Endothelial cell (in vitro differentiated cells): ENCODE measurements at regions not wholly inside any gene's neighbourhood (a gene's known extent, or its start where the extent isn't known, plus 50 kb on each side); places are given as distances from the start of the nearest gene placed in this dataset.

Experiments used
- DNase-seq: peaks from one replicate; pipeline ENCODE4 v3.0.0; 2021; ENCODE audit warnings: low spot score
- H3K27ac Mint-ChIP-seq: one replicate; pipeline ENCODE4 v1.8.0; 2021; ENCODE audit warnings: mixed read lengths, inconsistent platforms; ENCODE audit not compliant: unreplicated experiment
- H3K27me3 Mint-ChIP-seq: one replicate; pipeline ENCODE4 v1.8.0; 2021; ENCODE audit warnings: mild to moderate bottlenecking, moderate library complexity, mixed read lengths, inconsistent platforms; ENCODE audit not compliant: unreplicated experiment
- H3K36me3 Mint-ChIP-seq: one replicate; pipeline ENCODE4 v1.8.0; 2021; ENCODE audit warnings: mild to moderate bottlenecking, low read depth, mixed read lengths, inconsistent platforms; ENCODE audit not compliant: unreplicated experiment
- H3K4me1 Mint-ChIP-seq: one replicate; pipeline ENCODE4 v1.8.0; 2021; ENCODE audit warnings: mild to moderate bottlenecking, mixed read lengths, inconsistent platforms; ENCODE audit not compliant: unreplicated experiment
- H3K4me3 Mint-ChIP-seq: one replicate; pipeline ENCODE4 v1.8.0; 2021; ENCODE audit warnings: mild to moderate bottlenecking, mixed read lengths, inconsistent platforms; ENCODE audit not compliant: unreplicated experiment
- H3K9me3 Mint-ChIP-seq: one replicate; pipeline ENCODE4 v1.8.0; 2021; ENCODE audit warnings: mixed read lengths, inconsistent platforms; ENCODE audit not compliant: unreplicated experiment
- TF ChIP-seq, protein P1 (sequence below): fragments of 200-600 bp; sonication (generic); IDR thresholded peaks from one replicate; pipeline ENCODE4 v1.5.0; 2021; ENCODE audit warnings: antibody characterized with exemption; ENCODE audit not compliant: unreplicated experiment

DNA sequence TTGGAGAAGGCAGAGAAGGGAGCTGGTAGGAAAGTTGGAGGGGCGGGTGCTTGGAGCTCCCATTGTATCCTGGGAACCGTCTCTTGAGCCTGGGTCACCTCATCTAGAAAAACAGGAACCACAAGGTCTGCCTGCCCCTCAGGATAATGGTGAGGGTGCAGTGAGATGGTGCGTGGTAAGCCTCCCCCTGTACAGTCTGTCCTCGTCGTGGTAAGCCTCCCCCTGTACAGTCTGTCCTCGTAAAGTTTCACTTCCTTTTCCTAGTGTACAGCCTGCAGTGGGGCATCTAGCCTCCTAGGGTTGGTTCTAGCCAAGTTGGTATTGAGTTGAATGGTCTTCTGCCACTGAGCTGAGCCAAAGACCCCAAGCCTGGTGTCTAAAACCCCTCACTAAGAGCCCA is 66.5 kb upstream of the IGSF21 start:
- no peaks in the 10 kb centered on the region for H3K9me3 Mint-ChIP-seq
- no peaks in the 10 kb centered on the region for H3K27me3 Mint-ChIP-seq
- H3K27ac Mint-ChIP-seq = no peak overlapping the region
- no peak for DNase-seq
- H3K36me3 Mint-ChIP-seq = no peaks in the 10 kb centered on the region
- TF ChIP-seq, protein P1, sequence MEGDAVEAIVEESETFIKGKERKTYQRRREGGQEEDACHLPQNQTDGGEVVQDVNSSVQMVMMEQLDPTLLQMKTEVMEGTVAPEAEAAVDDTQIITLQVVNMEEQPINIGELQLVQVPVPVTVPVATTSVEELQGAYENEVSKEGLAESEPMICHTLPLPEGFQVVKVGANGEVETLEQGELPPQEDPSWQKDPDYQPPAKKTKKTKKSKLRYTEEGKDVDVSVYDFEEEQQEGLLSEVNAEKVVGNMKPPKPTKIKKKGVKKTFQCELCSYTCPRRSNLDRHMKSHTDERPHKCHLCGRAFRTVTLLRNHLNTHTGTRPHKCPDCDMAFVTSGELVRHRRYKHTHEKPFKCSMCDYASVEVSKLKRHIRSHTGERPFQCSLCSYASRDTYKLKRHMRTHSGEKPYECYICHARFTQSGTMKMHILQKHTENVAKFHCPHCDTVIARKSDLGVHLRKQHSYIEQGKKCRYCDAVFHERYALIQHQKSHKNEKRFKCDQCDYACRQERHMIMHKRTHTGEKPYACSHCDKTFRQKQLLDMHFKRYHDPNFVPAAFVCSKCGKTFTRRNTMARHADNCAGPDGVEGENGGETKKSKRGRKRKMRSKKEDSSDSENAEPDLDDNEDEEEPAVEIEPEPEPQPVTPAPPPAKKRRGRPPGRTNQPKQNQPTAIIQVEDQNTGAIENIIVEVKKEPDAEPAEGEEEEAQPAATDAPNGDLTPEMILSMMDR = no peak
- H3K4me3 Mint-ChIP-seq = no peak overlapping the region
- H3K4me1 Mint-ChIP-seq = no peaks in the 10 kb centered on the region

DNA sequence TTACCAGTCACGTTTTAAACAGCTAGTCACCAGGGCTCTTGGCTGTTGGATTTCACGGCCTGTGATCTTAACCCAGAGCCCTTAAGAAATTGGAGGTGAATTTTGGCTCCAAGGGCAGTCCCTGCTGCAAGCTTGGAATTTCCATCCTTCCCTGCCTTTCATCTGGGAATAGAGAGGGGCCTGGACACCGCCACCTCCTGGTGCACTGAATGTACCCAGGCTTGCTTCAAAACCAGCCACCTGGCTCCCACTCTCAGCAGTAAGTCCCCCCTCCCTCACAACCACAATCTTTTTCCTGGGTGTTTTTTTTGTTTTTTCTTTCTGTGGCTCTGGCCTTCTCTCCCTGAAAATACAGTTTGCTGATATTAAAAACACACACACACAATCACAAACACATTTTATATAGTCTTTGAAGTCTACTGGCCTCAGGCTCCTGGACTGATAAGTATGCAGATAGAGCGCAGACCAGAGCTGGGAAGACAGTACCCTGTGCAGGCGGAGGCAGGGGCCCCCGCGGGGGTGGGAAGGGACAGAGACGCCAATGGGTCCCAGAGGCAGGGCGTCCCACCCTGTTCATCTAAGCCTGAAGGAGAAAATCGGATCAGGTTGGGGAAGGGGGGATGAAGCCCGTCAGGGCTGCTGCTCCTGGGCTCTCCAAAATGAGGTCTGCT is 65.8 kb upstream of the IGSF21 start:
- H3K36me3 Mint-ChIP-seq = no peaks in the 10 kb centered on the region
- H3K4me1 Mint-ChIP-seq = no peaks in the 10 kb centered on the region
- H3K9me3 Mint-ChIP-seq = no peaks in the 10 kb centered on the region
- no peak overlapping the region for H3K4me3 Mint-ChIP-seq
- TF ChIP-seq, protein P1 = no peak
- peak; percentile 8 for DNase-seq
- H3K27me3 Mint-ChIP-seq = peaks cover 3% of the 10 kb centered on the region
- no peak overlapping the region for H3K27ac Mint-ChIP-seq

DNA sequence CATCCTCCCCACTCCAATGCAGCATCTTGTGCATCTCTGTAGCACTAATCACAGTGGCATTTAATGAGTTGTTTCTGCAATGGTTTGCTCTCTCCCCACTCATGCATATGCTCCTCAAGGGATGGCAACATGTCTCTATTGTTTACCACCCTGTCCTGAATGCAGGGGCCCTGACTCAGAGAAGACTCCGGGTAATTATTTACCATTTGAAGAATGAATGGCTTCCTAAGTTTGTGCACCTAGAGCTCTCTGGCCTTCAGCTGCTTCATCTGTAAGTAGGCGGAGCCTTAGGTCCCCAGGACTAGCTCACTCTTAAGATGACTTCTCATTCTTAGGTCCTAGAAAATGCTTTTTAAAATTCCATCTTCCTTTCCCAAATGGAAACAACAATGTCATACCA is 63.7 kb upstream of the IGSF21 start:
- Mint-ChIP-seq H3K36me3 (no peaks in the 10 kb centered on the region), H3K27ac (no peak overlapping the region), H3K9me3 (no peaks in the 10 kb centered on the region), H3K4me3 (no peak overlapping the region), H3K27me3 (peaks cover 4% of the 10 kb centered on the region), H3K4me1 (peaks cover 5% of the 10 kb centered on the region)
- TF ChIP-seq, protein P1 = no peak
- DNase-seq = no peak

DNA sequence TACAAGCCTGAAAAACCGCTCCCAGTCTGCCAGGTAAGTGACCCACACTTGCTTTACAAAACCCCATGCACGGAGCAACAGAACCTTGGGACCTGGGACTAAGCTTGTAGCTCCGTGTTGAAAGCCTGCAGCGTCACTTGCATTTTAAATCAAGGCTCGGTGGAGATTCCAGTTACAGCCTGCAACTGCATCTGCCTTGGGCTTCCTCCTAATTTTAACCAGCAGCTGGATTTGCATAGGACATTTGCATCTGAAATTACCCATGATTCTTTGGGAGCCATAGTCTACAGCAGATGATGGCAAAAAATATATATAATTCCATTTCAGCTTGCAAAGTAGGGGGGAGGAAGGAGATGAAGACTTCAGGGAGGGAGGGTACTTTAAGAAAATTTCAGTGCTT is 62.4 kb upstream of the IGSF21 start:
- DNase-seq = no peak
- Mint-ChIP-seq H3K36me3 (peaks cover 5% of the 10 kb centered on the region), H3K27me3 (peaks cover 4% of the 10 kb centered on the region)

DNA sequence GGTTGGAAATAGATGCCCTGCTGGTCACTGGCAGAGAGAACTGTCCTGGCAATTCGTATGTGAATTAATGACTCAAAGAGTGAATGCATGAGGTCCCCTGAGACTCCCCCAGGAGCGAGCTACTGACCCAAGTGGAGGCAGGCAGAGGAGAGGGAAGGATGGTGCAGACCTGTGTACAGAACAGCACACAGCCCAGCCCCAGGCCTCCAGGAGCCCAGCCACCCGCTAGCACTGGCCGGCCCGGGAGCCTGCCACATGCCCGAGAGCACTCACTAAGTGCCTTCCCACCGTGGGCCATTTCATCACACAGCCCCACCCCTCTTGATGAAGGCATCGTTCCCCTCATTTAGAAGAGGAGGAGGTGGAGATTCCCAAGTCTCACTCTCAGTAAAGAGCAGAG is 62.0 kb upstream of the IGSF21 start:
- TF ChIP-seq, protein P1 = no peak
- Mint-ChIP-seq H3K9me3 (peaks cover 4% of the 10 kb centered on the region), H3K4me1 (peaks cover 9% of the 10 kb centered on the region), H3K27ac (no peak overlapping the region), H3K27me3 (peaks cover 4% of the 10 kb centered on the region), H3K36me3 (peaks cover 5% of the 10 kb centered on the region), H3K4me3 (no peak overlapping the region)
- no peak for DNase-seq

More for the DNA sequence above, 62.4 kb upstream of the IGSF21 start:
- TF ChIP-seq, protein P1 = no peak
- H3K27ac Mint-ChIP-seq = no peak overlapping the region
- peaks cover 9% of the 10 kb centered on the region for H3K4me1 Mint-ChIP-seq
- H3K9me3 Mint-ChIP-seq = peaks cover 4% of the 10 kb centered on the region
- no peak overlapping the region for H3K4me3 Mint-ChIP-seq
